H1 (cell line): ENCODE measurements at regions not wholly inside any gene's neighbourhood (a gene's known extent, or its start where the extent isn't known, plus 50 kb on each side); places are given as distances from the start of the nearest gene placed in this dataset.

ENCODE experiments used
- CTCF ChIA-PET: fragments of 300-600 bp; sonication (Branson Sonifier 250); formaldehyde crosslinking; loops from one replicate; lab custom pipeline; 2021; ENCODE audit not compliant: partially characterized antibody; lab: Charles Lee
- POLR2A ChIA-PET: fragments of 300-600 bp; sonication (Branson Sonifier 250); formaldehyde crosslinking; loops from one replicate; lab custom pipeline; 2021; ENCODE audit warnings: inconsistent platforms; ENCODE audit not compliant: partially characterized antibody; lab: Charles Lee
- DNase-seq, 2 experiments: peaks; one replicate each; pipeline versions ENCODE4 v3.0.0 to v3.0.0-alpha.2; 2010 to 2022; ENCODE audit warnings: low spot score in 2 of 2, low read depth in 1 of 2, mixed read lengths in 1 of 2
- FAIRE-seq: peaks from 2 replicates; lab custom pipeline; 2011; peaks lifted over from hg19 to GRCh38; lab: Jason Lieb, UNC
- H2AFZ ChIP-seq: 2 replicates; pipeline ENCODE4 v1.8.1; 2012; ENCODE audit warnings: low read length, inconsistent platforms
- H2AK5ac ChIP-seq: 2 replicates; pipeline ENCODE4 v1.6.1; 2013; ENCODE audit warnings: low read depth, low read length
- H2BK120ac ChIP-seq: replicated peaks from 2 replicates; pipeline ENCODE3; 2013; ENCODE audit warnings: low read depth, low read length, inconsistent platforms
- H2BK12ac ChIP-seq: 2 replicates; pipeline ENCODE4 v1.6.1; 2013; ENCODE audit warnings: low read depth, low read length
- H2BK15ac ChIP-seq: 2 replicates; pipeline ENCODE4 v1.6.1; 2013; ENCODE audit warnings: low read length
- H2BK20ac ChIP-seq: 2 replicates; pipeline ENCODE4 v1.6.1; 2013; ENCODE audit warnings: low read length
- H2BK5ac ChIP-seq: 2 replicates; pipeline ENCODE4 v1.6.1; 2013; ENCODE audit warnings: low read depth, low read length
- H3K14ac ChIP-seq: 2 replicates; pipeline ENCODE4 v1.6.1; 2013; ENCODE audit warnings: inconsistent platforms; ENCODE audit not compliant: insufficient read length
- H3K18ac ChIP-seq: 2 replicates; pipeline ENCODE4 v1.6.1; 2013; ENCODE audit warnings: low read length; ENCODE audit errors: extremely low read depth
- H3K23ac ChIP-seq: 2 replicates; pipeline ENCODE4 v1.6.1; 2013; ENCODE audit warnings: inconsistent platforms; ENCODE audit not compliant: insufficient read length
- H3K23me2 ChIP-seq: 2 replicates; pipeline ENCODE4 v1.6.1; 2013; ENCODE audit warnings: low read depth, low read length
- H3K27ac ChIP-seq: 2 replicates; pipeline ENCODE4 v1.6.1; 2011; ENCODE audit warnings: low read depth, low read length, inconsistent platforms
- H3K27me3 ChIP-seq, 4 experiments: replicated peaks in 1 of 4; 1 replicate in 1 of 4; 2 replicates in 3 of 4; pipeline versions ENCODE4 v1.6.1 to v1.8.1; 2011 to 2013; ENCODE audit warnings: low read length in 3 of 4, mild to moderate bottlenecking in 3 of 4, inconsistent platforms in 2 of 4, mixed read lengths in 2 of 4, moderate library complexity in 1 of 4; ENCODE audit not compliant: control insufficient read depth in 3 of 4, insufficient read depth in 3 of 4; ENCODE audit errors: extremely low read depth in 1 of 4
- H3K36me3 ChIP-seq, 4 experiments: 2 replicates each; pipeline versions ENCODE4 v1.6.1 to v1.8.1; 2011 to 2013; ENCODE audit warnings: mild to moderate bottlenecking in 4 of 4, low read length in 3 of 4, moderate library complexity in 2 of 4, control low read depth in 1 of 4, inconsistent platforms in 1 of 4; ENCODE audit not compliant: insufficient read depth in 4 of 4, control insufficient read depth in 2 of 4
- H3K4ac ChIP-seq: replicated peaks from 2 replicates; pipeline ENCODE3; 2013; ENCODE audit warnings: low read length, low read depth, mixed read lengths, inconsistent platforms; ENCODE audit not compliant: insufficient read length
- H3K4me1 ChIP-seq, 4 experiments: replicated peaks in 1 of 4; 1 replicate in 1 of 4; 2 replicates in 3 of 4; pipeline versions ENCODE4 v1.6.1 to v1.8.1; 2011 to 2013; ENCODE audit warnings: low read length in 3 of 4, inconsistent platforms in 2 of 4, mixed read lengths in 1 of 4; ENCODE audit not compliant: insufficient read depth in 4 of 4, control insufficient read depth in 3 of 4
- H3K4me2 ChIP-seq, 2 experiments: 2 replicates each; pipeline versions ENCODE4 v1.6.1 to v1.8.1; 2011 to 2013; ENCODE audit warnings: low read depth in 2 of 2, low read length in 2 of 2, control low read depth in 1 of 2, inconsistent platforms in 1 of 2, mild to moderate bottlenecking in 1 of 2; ENCODE audit not compliant: insufficient read depth in 1 of 2
- H3K4me3 ChIP-seq, 4 experiments: fragments of 200-600, 300-600 bp in 1 of 4; sonication (generic), shearing (Covaris generic), sonication (Bioruptor Twin) in 1 of 4; 2 replicates each; pipeline versions ENCODE4 v1.5.1 to v1.8.1; 2011 to 2016; ENCODE audit warnings: low read length in 4 of 4, low read depth in 3 of 4, control low read depth in 2 of 4, inconsistent platforms in 2 of 4, mild to moderate bottlenecking in 2 of 4, mixed read lengths in 1 of 4, moderate library complexity in 1 of 4; ENCODE audit not compliant: insufficient read depth in 2 of 4; ENCODE audit errors: extremely low read depth in 1 of 4
- H3K56ac ChIP-seq: replicated peaks from 2 replicates; pipeline ENCODE3; 2013; ENCODE audit warnings: low read depth, mild to moderate bottlenecking, mixed read lengths, low read length, inconsistent platforms; ENCODE audit not compliant: insufficient read length
- H3K79me1 ChIP-seq: 2 replicates; pipeline ENCODE4 v1.6.1; 2013; ENCODE audit warnings: low read depth, low read length, control low read depth
- H3K79me2 ChIP-seq, 2 experiments: 2 replicates each; pipeline versions ENCODE4 v1.6.1 to v1.8.1; 2012 to 2013; ENCODE audit warnings: low read length in 2 of 2, mild to moderate bottlenecking in 2 of 2, inconsistent platforms in 1 of 2; ENCODE audit not compliant: insufficient read depth in 2 of 2, control insufficient read depth in 1 of 2
- H3K9ac ChIP-seq, 4 experiments: replicated peaks in 1 of 4; 1 replicate in 1 of 4; 2 replicates in 3 of 4; pipeline versions ENCODE4 v1.6.1 to v1.8.1; 2011 to 2013; ENCODE audit warnings: low read depth in 3 of 4, low read length in 3 of 4, control low read depth in 2 of 4, mild to moderate bottlenecking in 2 of 4, moderate library complexity in 2 of 4, inconsistent platforms in 1 of 4; ENCODE audit errors: extremely low read depth in 1 of 4
- H3K9me3 ChIP-seq, 2 experiments: 2 replicates each; pipeline versions ENCODE4 v1.6.1 to v1.8.1; 2012 to 2013; ENCODE audit warnings: mild to moderate bottlenecking in 2 of 2, moderate library complexity in 2 of 2, control low read depth in 1 of 2, inconsistent platforms in 1 of 2, low read depth in 1 of 2, low read length in 1 of 2, mixed read lengths in 1 of 2; ENCODE audit not compliant: insufficient read depth in 2 of 2
- H4K20me1 ChIP-seq, 2 experiments: replicated peaks in 1 of 2; 2 replicates each; pipeline versions ENCODE3 to v1.8.1; 2011 to 2013; ENCODE audit warnings: inconsistent platforms in 2 of 2, low read length in 2 of 2, mild to moderate bottlenecking in 1 of 2; ENCODE audit not compliant: insufficient read depth in 2 of 2, control insufficient read depth in 1 of 2
- H4K5ac ChIP-seq: 2 replicates; pipeline ENCODE4 v1.6.1; 2013; ENCODE audit warnings: low read length, low read depth, mixed read lengths, inconsistent platforms; ENCODE audit not compliant: insufficient read length
- H4K8ac ChIP-seq: 2 replicates; pipeline ENCODE4 v1.8.0; 2013; ENCODE audit warnings: mild to moderate bottlenecking, moderate library complexity, low read length, inconsistent platforms; ENCODE audit not compliant: insufficient read depth; ENCODE audit errors: extremely low read depth
- H4K91ac ChIP-seq: replicated peaks from 2 replicates; pipeline ENCODE3; 2013; ENCODE audit warnings: low read length, mixed read lengths, inconsistent platforms; ENCODE audit not compliant: insufficient read length
- CEBPB ChIP-seq: IDR thresholded peaks from 2 replicates; pipeline ENCODE4 v1.6.1; 2012; ENCODE audit warnings: low read depth, low read length
- HDAC2 ChIP-seq, 2 experiments: fragments of 300-600 bp in 1 of 2; sonication (generic) in 1 of 2; IDR thresholded peaks; 2 replicates each; pipeline ENCODE4 v1.6.1; 2011 to 2012; ENCODE audit warnings: low read depth in 2 of 2, low read length in 2 of 2, mild to moderate bottlenecking in 2 of 2, moderate library complexity in 2 of 2, borderline replicate concordance in 1 of 2, inconsistent platforms in 1 of 2
- POU5F1 ChIP-seq: IDR thresholded peaks from 2 replicates; pipeline ENCODE4 v1.6.1; 2011; ENCODE audit warnings: low read depth, mild to moderate bottlenecking, low read length, moderate library complexity
- WGBS, 2 experiments: shearing (Covaris generic) in 1 of 2; methylation state at CpG; one replicate each; pipeline versions ENCODE4 v1.1.6 to v1.1.7; 2013 to 2015; ENCODE audit warnings: low lambda C conversion rate in 2 of 2, mixed read lengths in 2 of 2, inconsistent platforms in 1 of 2, low coverage in 1 of 2, missing lambda C conversion rate in 1 of 2; ENCODE audit not compliant: insufficient replicate concordance in 2 of 2, insufficient coverage in 1 of 2, insufficient read length in 1 of 2; ENCODE audit errors: extremely low coverage in 1 of 2, missing lambda C conversion rate in 1 of 2; 5-methylcytosine and 5-hydroxymethylcytosine counted together

DNA sequence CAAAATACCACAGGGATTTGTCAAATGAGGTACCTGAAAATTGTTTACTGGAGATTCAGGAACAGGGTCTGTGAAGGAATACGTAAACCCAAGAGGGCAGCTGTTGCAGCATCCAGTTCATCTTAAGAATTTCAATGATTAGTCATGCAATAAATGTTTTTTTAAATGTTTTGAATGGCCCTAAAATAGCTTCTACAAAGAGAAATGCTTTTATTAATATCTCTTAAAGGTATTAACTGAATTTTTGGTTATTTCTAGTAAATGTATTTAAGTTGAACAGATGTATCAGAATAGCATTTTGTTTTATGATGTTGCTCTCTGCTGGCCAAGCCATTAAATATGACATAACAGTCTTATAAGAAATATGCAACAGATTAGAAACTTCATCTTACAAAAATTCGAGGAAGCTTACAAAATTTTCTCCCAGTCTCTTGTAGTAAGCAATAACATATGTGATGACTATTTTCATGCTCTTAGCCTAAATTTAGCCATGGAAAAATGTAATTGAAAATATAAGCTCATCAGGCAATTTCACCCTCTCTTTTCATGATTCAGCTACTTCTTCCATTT lies 863.9 kb downstream of the SUCLG1 start:
- no peak overlapping the region for H4K5ac ChIP-seq
- H3K4me3 ChIP-seq = no peak overlapping the region
- no peaks in the 10 kb centered on the region for H3K9me3 ChIP-seq
- H2BK5ac ChIP-seq = no peak overlapping the region
- no peak overlapping the region for H2AK5ac ChIP-seq
- no peaks in the 10 kb centered on the region for H3K4me1 ChIP-seq
- H3K9ac ChIP-seq = no peak overlapping the region
- FAIRE-seq (no peak), DNase-seq (no peak)
- H3K36me3 ChIP-seq = no peaks in the 10 kb centered on the region
- no peaks in the 10 kb centered on the region for H4K20me1 ChIP-seq
- no peak overlapping the region for H3K56ac ChIP-seq
- H2AFZ ChIP-seq = 0 out of 2 replicates have a peak overlapping the region, but pooled peaks have one; percentile 19
- H3K4me2 ChIP-seq = no peak overlapping the region
- no peak overlapping the region for H3K4ac ChIP-seq
- no peak for TF ChIP-seq CEBPB
- TF ChIP-seq HDAC2 (IDR thresholded peaks at IDR 0.05; ENCODE audit: borderline replicate concordance in 1 of 2, low read depth in 2 of 2, low read length in 2 of 2) = no peak
- no peak for TF ChIP-seq POU5F1
- H3K79me2 ChIP-seq = no peaks in the 10 kb centered on the region
- H3K18ac ChIP-seq = no peak overlapping the region
- H2BK120ac ChIP-seq = no peak overlapping the region
- no peak overlapping the region for H4K91ac ChIP-seq
- H4K8ac ChIP-seq = no peak overlapping the region
- no peak overlapping the region for H2BK12ac ChIP-seq
- no peak overlapping the region for H3K23ac ChIP-seq
- no peak overlapping the region for H2BK15ac ChIP-seq
- CTCF ChIA-PET = no interaction called here
- H3K14ac ChIP-seq = no peak overlapping the region
- WGBS, 2 experiments = 89% methylated on average over 2 of the region's 2 CpGs; no CpG with 5 or more reads in 1 of the 2 experiments
- no peaks in the 10 kb centered on the region for H3K79me1 ChIP-seq
- POLR2A ChIA-PET = no interaction called here
- H3K27ac ChIP-seq = no peak overlapping the region
- no peak overlapping the region for H2BK20ac ChIP-seq
- H3K23me2 ChIP-seq = no peaks in the 10 kb centered on the region
- no peaks in the 10 kb centered on the region for H3K27me3 ChIP-seq
